K562 (cell line): ENCODE measurements at regions not wholly inside any gene's neighbourhood (a gene's known extent, or its start where the extent isn't known, plus 50 kb on each side); places are given as distances from the start of the nearest gene placed in this dataset.

ENCODE experiments used
- NCOA2 ChIP-seq, 2 experiments: fragments of 450-650 bp; IDR thresholded peaks; 2 replicates each; pipeline ENCODE4 v1.6.1; 2018; ENCODE audit warnings: mild to moderate bottlenecking in 2 of 2, moderate library complexity in 1 of 2; ENCODE audit not compliant: partially characterized antibody in 2 of 2
- ZKSCAN3 ChIP-seq: fragments of 250-450 bp; sonication (Bioruptor Pico); IDR thresholded peaks from 2 replicates; pipeline ENCODE4 v1.4.0; 2020
- ZNF197 ChIP-seq: fragments of 200-800 bp; sonication (Bioruptor generic); IDR thresholded peaks from 2 replicates; pipeline ENCODE4 v1.6.1; 2016; ENCODE audit warnings: low read depth, missing genetic modification characterization, missing compliant biosample characterization
- TF ChIP-seq, protein P1 (sequence below): fragments of 450-650 bp; IDR thresholded peaks from 2 replicates; pipeline ENCODE4 v1.6.1; 2016; ENCODE audit warnings: antibody characterized with exemption
- TF ChIP-seq, protein P2 (sequence below): sonication (generic); formaldehyde crosslinking; IDR thresholded peaks from 2 replicates; pipeline ENCODE4 v1.8.1; 2022; ENCODE audit warnings: missing genetic modification reagents
- TF ChIP-seq, protein P3 (sequence below): fragments of 450-650 bp; conservative IDR thresholded peaks from 2 replicates; pipeline ENCODE4 v1.6.1; 2016; ENCODE audit warnings: missing genetic modification characterization, low read depth, mild to moderate bottlenecking, missing compliant biosample characterization, moderate library complexity
- TF ChIP-seq, protein P4 (sequence below): fragments of 450-650 bp; IDR thresholded peaks from 2 replicates; pipeline ENCODE4 v1.7.0; 2016; ENCODE audit warnings: borderline replicate concordance
- TF ChIP-seq, protein P5 (sequence below): sonication (generic); formaldehyde crosslinking; IDR thresholded peaks from 2 replicates; pipeline ENCODE4 v1.8.1; 2023; ENCODE audit warnings: mild to moderate bottlenecking, missing genetic modification reagents, moderate library complexity

DNA sequence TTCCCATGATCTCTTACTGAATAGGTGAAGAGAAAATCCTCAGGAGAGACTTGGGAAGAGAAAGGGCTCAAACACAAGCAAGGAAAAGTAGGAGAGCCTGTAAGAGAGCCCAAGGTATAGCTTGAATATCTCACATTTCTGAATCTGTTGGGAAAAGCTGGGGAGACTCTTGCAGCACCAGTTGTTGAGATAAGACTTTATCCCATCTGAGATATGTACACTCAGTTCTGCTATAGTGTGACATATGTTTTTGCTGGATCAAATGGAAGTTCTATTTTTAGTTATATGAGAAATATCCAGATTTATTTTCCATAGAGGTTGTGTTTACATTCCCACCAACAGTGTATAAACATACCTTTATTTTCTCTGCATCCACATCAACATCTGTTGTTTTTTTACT is 246.1 kb downstream of the NDFIP2 start (continued):
- TF ChIP-seq, protein P1, sequence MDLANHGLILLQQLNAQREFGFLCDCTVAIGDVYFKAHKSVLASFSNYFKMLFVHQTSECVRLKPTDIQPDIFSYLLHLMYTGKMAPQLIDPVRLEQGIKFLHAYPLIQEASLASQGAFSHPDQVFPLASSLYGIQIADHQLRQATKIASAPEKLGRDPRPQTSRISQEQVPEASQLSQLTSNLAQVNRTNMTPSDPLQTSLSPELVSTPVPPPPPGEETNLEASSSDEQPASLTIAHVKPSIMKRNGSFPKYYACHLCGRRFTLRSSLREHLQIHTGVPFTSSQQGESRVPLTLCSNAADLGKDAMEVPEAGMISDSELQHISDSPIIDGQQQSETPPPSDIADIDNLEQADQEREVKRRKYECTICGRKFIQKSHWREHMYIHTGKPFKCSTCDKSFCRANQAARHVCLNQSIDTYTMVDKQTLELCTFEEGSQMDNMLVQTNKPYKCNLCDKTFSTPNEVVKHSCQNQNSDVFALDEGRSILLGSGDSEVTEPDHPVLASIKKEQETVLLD: no peak
- no peak for TF ChIP-seq NCOA2 (IDR thresholded peaks at IDR 0.05; ENCODE audit: partially characterized antibody in 2 of 2)
- TF ChIP-seq, protein P2, sequence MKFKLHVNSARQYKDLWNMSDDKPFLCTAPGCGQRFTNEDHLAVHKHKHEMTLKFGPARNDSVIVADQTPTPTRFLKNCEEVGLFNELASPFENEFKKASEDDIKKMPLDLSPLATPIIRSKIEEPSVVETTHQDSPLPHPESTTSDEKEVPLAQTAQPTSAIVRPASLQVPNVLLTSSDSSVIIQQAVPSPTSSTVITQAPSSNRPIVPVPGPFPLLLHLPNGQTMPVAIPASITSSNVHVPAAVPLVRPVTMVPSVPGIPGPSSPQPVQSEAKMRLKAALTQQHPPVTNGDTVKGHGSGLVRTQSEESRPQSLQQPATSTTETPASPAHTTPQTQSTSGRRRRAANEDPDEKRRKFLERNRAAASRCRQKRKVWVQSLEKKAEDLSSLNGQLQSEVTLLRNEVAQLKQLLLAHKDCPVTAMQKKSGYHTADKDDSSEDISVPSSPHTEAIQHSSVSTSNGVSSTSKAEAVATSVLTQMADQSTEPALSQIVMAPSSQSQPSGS (CRISPR knock-in tag): no peak
- TF ChIP-seq, protein P3, sequence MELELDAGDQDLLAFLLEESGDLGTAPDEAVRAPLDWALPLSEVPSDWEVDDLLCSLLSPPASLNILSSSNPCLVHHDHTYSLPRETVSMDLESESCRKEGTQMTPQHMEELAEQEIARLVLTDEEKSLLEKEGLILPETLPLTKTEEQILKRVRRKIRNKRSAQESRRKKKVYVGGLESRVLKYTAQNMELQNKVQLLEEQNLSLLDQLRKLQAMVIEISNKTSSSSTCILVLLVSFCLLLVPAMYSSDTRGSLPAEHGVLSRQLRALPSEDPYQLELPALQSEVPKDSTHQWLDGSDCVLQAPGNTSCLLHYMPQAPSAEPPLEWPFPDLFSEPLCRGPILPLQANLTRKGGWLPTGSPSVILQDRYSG: no peak
- TF ChIP-seq, protein P4, sequence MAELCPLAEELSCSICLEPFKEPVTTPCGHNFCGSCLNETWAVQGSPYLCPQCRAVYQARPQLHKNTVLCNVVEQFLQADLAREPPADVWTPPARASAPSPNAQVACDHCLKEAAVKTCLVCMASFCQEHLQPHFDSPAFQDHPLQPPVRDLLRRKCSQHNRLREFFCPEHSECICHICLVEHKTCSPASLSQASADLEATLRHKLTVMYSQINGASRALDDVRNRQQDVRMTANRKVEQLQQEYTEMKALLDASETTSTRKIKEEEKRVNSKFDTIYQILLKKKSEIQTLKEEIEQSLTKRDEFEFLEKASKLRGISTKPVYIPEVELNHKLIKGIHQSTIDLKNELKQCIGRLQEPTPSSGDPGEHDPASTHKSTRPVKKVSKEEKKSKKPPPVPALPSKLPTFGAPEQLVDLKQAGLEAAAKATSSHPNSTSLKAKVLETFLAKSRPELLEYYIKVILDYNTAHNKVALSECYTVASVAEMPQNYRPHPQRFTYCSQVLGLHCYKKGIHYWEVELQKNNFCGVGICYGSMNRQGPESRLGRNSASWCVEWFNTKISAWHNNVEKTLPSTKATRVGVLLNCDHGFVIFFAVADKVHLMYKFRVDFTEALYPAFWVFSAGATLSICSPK: no peak
- TF ChIP-seq, protein P5, sequence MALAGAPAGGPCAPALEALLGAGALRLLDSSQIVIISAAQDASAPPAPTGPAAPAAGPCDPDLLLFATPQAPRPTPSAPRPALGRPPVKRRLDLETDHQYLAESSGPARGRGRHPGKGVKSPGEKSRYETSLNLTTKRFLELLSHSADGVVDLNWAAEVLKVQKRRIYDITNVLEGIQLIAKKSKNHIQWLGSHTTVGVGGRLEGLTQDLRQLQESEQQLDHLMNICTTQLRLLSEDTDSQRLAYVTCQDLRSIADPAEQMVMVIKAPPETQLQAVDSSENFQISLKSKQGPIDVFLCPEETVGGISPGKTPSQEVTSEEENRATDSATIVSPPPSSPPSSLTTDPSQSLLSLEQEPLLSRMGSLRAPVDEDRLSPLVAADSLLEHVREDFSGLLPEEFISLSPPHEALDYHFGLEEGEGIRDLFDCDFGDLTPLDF (CRISPR knock-in tag): no peak
- TF ChIP-seq ZNF197: no peak
- no peak for TF ChIP-seq ZKSCAN3 (CRISPR knock-in tag)
